ENCODE measurements at regions not wholly inside any gene's neighbourhood (a gene's known extent, or its start where the extent isn't known, plus 50 kb on each side); places are given as distances from the start of the nearest gene placed in this dataset.

DNA sequence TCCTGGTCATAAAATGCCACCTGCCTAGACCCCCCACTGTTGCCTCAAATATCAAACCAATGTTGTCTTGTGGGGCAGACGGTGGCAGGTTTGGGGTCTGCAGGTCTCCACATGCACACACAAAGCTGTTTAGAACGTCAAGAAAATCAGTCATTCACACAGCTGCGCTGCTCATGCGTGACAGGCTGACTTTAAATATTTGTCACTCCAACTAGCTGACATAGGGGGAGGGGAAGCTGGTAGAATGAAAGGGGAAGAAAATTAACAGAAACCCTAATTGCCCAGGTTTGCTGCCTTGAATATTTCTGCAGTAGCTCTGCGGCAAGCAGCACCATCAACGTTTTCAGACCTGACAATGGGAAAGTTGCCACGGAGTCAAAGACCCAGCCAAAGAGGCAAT lies 201.8 kb downstream of the ABHD5 start:
- in situ Hi-C loops (cut with MboI; ENCODE audit: low sequenced_read_pairs, unreplicated experiment), result no loop called here
- TF ChIP-seq, protein P1, sequence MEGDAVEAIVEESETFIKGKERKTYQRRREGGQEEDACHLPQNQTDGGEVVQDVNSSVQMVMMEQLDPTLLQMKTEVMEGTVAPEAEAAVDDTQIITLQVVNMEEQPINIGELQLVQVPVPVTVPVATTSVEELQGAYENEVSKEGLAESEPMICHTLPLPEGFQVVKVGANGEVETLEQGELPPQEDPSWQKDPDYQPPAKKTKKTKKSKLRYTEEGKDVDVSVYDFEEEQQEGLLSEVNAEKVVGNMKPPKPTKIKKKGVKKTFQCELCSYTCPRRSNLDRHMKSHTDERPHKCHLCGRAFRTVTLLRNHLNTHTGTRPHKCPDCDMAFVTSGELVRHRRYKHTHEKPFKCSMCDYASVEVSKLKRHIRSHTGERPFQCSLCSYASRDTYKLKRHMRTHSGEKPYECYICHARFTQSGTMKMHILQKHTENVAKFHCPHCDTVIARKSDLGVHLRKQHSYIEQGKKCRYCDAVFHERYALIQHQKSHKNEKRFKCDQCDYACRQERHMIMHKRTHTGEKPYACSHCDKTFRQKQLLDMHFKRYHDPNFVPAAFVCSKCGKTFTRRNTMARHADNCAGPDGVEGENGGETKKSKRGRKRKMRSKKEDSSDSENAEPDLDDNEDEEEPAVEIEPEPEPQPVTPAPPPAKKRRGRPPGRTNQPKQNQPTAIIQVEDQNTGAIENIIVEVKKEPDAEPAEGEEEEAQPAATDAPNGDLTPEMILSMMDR (IDR thresholded peaks at IDR 0.05; ENCODE audit: borderline replicate concordance, control extremely low read depth, extremely low read depth, insufficient read depth, missing control alignments), result no peak
- peak; percentile 58 for DNase-seq (ENCODE audit: low spot score)

DNA sequence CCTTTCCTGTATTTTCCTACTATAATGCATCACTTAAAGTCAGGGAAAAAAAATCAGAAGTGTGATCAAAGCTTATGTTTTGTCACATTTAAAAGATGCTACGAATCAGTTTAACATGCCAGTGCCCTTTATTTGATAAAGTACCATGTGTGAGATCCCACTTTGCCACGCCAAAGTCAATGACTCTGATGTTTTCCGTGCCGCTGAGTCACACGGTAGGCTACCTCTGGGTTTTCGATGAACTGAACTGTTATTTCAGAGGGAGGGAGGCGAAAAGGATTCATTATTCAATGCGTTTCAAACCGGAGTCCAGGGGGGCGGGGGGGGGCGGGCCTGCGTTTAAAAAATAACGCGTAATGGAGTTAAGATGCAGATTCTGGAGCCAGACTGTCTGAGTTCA lies 203.0 kb downstream of the ABHD5 start:
- DNase-seq (ENCODE audit: low spot score), result no peak

DNA sequence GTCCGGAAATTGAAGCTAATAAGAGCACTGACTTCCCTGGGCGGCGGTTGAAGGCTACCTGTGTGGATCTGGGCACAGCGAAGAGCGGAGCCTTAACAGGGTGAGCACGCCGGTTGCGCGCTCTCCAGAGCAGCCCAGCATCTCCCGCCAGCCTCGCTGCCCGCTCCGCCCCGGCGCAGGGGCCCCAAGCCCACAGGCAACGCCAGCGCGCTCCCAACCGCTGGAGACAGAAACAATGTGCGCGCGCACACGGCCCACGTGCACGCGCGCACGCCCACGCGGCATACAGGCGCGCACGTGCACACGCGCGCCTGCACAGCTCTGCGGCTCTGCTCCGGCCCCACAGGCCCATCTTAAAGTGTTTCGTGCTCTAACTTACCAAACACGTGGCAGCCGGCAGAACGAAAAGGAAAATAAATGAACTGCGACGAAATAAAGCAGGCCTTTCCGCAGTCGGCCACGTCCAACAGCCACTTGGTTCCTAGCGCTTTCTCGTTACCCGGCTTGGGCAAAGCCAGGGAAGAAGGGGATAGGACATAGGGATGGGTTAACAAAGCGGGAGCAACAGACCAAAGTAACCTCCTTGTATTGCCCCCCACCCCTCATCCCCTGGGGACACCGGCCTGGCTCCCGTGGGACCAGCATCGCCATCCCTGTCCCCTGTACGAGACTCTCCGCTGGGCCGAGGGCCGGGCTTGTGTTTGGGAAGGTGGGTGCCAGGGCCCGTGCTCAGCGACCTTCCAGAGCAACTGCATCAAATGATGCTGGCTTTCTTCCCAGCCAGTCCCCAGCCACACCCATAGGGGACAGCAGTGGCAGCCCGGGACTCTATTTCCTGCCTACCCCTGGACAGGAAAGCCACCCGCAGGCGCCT lies 203.7 kb downstream of the ABHD5 start:
- peak; percentile 75 for DNase-seq (ENCODE audit: low spot score)
- TF ChIP-seq, protein P1 (IDR thresholded peaks at IDR 0.05; ENCODE audit: borderline replicate concordance, control extremely low read depth, extremely low read depth, insufficient read depth, missing control alignments), result no peak
- in situ Hi-C loops (cut with MboI; ENCODE audit: low sequenced_read_pairs, unreplicated experiment), result no loop called here

More for the DNA sequence above, 203.0 kb downstream of the ABHD5 start:
- in situ Hi-C loops (cut with MboI; ENCODE audit: low sequenced_read_pairs, unreplicated experiment), result no loop called here
- TF ChIP-seq, protein P1 (IDR thresholded peaks at IDR 0.05; ENCODE audit: borderline replicate concordance, control extremely low read depth, extremely low read depth, insufficient read depth, missing control alignments), result no peak

DNA sequence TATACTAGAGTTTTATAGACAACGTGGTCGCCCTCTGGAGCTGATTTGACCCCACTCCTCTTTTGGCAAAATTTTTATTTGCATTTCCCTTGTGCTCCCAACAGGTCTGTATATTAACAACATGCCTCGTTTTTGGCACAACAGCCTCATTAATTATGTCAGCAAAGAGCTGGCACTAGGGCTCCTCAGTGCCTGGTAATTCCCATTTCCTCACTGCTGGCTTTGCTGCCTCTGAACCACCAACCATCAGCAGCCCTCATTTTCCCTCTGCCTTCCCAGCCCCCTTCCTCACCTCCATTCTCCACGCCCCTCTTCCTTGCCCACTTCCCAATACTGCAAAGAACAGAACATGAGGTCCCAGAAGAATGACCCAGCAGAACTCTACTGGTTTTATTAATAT lies 204.8 kb downstream of the ABHD5 start:
- TF ChIP-seq, protein P1 (IDR thresholded peaks at IDR 0.05; ENCODE audit: borderline replicate concordance, control extremely low read depth, extremely low read depth, insufficient read depth, missing control alignments), result no peak
- DNase-seq (ENCODE audit: low spot score), result no peak
- in situ Hi-C loops (cut with MboI; ENCODE audit: low sequenced_read_pairs, unreplicated experiment), result no loop called here

DNA sequence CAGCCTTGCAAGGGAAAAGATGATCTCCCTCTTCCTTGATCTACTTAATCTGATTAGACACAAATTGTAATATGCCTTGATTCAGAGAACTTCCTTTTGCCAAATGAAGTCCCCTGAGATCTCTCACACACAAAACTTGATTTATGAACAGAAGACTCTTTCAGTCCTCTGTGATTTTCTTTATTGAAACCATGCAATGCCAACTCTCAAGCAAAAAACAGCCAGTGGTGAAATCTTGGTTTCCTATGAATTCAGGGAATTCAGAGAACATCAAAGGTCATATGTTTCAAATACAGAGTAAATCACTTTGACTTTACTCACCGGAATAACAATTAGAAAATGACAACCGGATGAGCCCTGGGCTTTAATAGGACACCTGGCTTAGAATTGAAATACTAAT lies 211.7 kb downstream of the ABHD5 start:
- no peak for DNase-seq (ENCODE audit: low spot score)
- TF ChIP-seq, protein P1 (IDR thresholded peaks at IDR 0.05; ENCODE audit: borderline replicate concordance, control extremely low read depth, extremely low read depth, insufficient read depth, missing control alignments), result no peak
- in situ Hi-C loops (cut with MboI; ENCODE audit: low sequenced_read_pairs, unreplicated experiment), result no loop called here

DNA sequence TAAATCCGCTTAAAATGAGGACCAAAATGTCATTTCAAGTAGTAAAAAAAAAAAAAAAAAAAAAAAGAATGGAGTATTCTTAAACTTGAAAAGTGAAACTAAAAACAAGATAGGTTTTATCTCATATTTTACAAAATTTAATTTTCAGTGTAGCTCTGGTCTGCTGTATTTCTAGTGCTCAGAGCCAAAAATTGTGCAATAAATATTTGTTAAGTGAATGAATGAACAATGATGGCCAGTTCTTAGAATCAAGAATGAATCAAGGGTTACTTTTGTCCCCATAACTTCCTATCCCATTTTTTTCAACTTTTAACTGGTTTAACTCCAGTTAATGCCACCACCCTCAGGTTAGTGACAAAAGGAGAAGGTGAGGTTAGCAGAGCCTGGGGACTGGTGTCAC lies 214.4 kb downstream of the ABHD5 start:
- TF ChIP-seq, protein P1 (IDR thresholded peaks at IDR 0.05; ENCODE audit: borderline replicate concordance, control extremely low read depth, extremely low read depth, insufficient read depth, missing control alignments), result no peak
- DNase-seq (ENCODE audit: low spot score), result no peak
- in situ Hi-C loops (cut with MboI; ENCODE audit: low sequenced_read_pairs, unreplicated experiment), result no loop called here
